ENCODE measurements at regions not wholly inside any gene's neighbourhood (a gene's known extent, or its start where the extent isn't known, plus 50 kb on each side); places are given as distances from the start of the nearest gene placed in this dataset.

- no peaks in the 10 kb centered on the region for H3K4me1 ChIP-seq
- TF ChIP-seq CTCF (IDR thresholded peaks at IDR 0.05) (no peak), EP300 (IDR thresholded peaks at IDR 0.05) (no peak), POLR2A (IDR thresholded peaks at IDR 0.05) (no peak), POLR2AphosphoS5 (IDR thresholded peaks at IDR 0.05) (peak in 2 of 3 donors; percentile 38)
- no peaks in the 10 kb centered on the region for H3K36me3 ChIP-seq
- no peaks in the 10 kb centered on the region for H3K27me3 ChIP-seq
- H3K9me3 ChIP-seq, result peaks cover 0 to 10% (median 0%) of the 10 kb centered on the region in 4 donors
- intact Hi-C loops (cut with DNase I; ENCODE audit: low total_unique reads), result no loop called here
- peak; percentile 39 to 44 for DNase-seq
- H3K27ac ChIP-seq, result peak overlapping the region in 1 of 5 donors; percentile 7
- H3K4me3 ChIP-seq, result no peak overlapping the region
- WGBS, 5 donors, result 55 to 70% (median 63%) methylated on average over 6 of the region's 6 CpGs
Measured at GRCh38 chr6:11343963-11344723, 111.7 kb upstream of the NEDD9 start.

- Histone ChIP-seq H3K27me3 (no peaks in the 10 kb centered on the region), H3K4me3 (no peak overlapping the region), H3K9me3 (peaks cover 0 to 10% (median 0%) of the 10 kb centered on the region in 4 donors), H3K4me1 (no peaks in the 10 kb centered on the region), H3K27ac (no peak overlapping the region), H3K36me3 (no peaks in the 10 kb centered on the region)
- DNase-seq, result no peak
- WGBS, 5 donors, result 77 to 91% (median 83%) methylated on average over 2 of the region's 2 CpGs
- TF ChIP-seq POLR2AphosphoS5 (IDR thresholded peaks at IDR 0.05), result no peak
- no peak for TF ChIP-seq EP300 (IDR thresholded peaks at IDR 0.05)
- TF ChIP-seq POLR2A (IDR thresholded peaks at IDR 0.05), result no peak
- no peak for TF ChIP-seq CTCF (IDR thresholded peaks at IDR 0.05)
- intact Hi-C loops (cut with DNase I; ENCODE audit: low total_unique reads), result no loop called here
Measured at GRCh38 chr6:11341867-11342266, 109.4 kb upstream of the NEDD9 start.

GRCh38 chr6:11341303-11341702 is 108.8 kb upstream of the NEDD9 start:
- TF ChIP-seq CTCF (IDR thresholded peaks at IDR 0.05) (no peak), POLR2A (IDR thresholded peaks at IDR 0.05) (no peak)
- Histone ChIP-seq H3K36me3 (no peaks in the 10 kb centered on the region), H3K27ac (no peak overlapping the region), H3K4me3 (no peak overlapping the region), H3K9me3 (peaks cover 0 to 10% (median 0%) of the 10 kb centered on the region in 4 donors), H3K4me1 (no peaks in the 10 kb centered on the region), H3K27me3 (no peaks in the 10 kb centered on the region)
- WGBS, 5 donors, result 75 to 90% (median 83%) methylated on average over 3 of the region's 3 CpGs
- no peak for DNase-seq
- intact Hi-C loops (cut with DNase I; ENCODE audit: low total_unique reads), result no loop called here

- no peak overlapping the region for H3K27ac ChIP-seq
- H3K4me1 ChIP-seq, result no peaks in the 10 kb centered on the region
- intact Hi-C loops (cut with DNase I; ENCODE audit: low total_unique reads), result no loop called here
- no peaks in the 10 kb centered on the region for H3K36me3 ChIP-seq
- no peak overlapping the region for H3K4me3 ChIP-seq
- H3K9me3 ChIP-seq, result peaks cover 0 to 10% (median 0%) of the 10 kb centered on the region in 4 donors
- TF ChIP-seq CTCF (IDR thresholded peaks at IDR 0.05) (no peak), POLR2A (IDR thresholded peaks at IDR 0.05) (no peak), POLR2AphosphoS5 (IDR thresholded peaks at IDR 0.05) (no peak), EP300 (IDR thresholded peaks at IDR 0.05) (no peak)
- WGBS, 5 donors, result 84 to 97% (median 90%) methylated on average over 1 of the region's 1 CpG
- DNase-seq, result no peak
- H3K27me3 ChIP-seq, result no peaks in the 10 kb centered on the region
Measured at GRCh38 chr6:11339380-11339779, 106.9 kb upstream of the NEDD9 start.

Data from stomach (tissue), 8 donors.